ENCODE measurements at regions not wholly inside any gene's neighbourhood (a gene's known extent, or its start where the extent isn't known, plus 50 kb on each side); places are given as distances from the start of the nearest gene placed in this dataset.

GRCh38 chr10:57694956-57695608 is 572.6 kb downstream of the IPMK start:
- TF ChIP-seq CTCF (conservative IDR thresholded peaks at IDR 0.05; ENCODE audit: low read length) (no peak), EZH2phosphoT487 (IDR thresholded peaks at IDR 0.05; ENCODE audit: borderline replicate concordance, low read depth, low read length) (no peak)
